HG02884 (cell line): ENCODE measurements at regions not wholly inside any gene's neighbourhood (a gene's known extent, or its start where the extent isn't known, plus 50 kb on each side); places are given as distances from the start of the nearest gene placed in this dataset.
"Not testable (repeated sequence)": the region's sequence is repeated elsewhere in the genome, so short reads cannot be mapped to it uniquely, and the experiment has no call there.

Source experiments
- ATAC-seq: cut with Tn5 transposase; IDR thresholded peaks from one replicate; pipeline ENCODE4 v1.9.1; 2021; ENCODE audit warnings: mild to moderate bottlenecking, moderate library complexity; ENCODE audit not compliant: unreplicated experiment

GRCh38 chr2:14904378-14904777 lies 271.9 kb downstream of the LRATD1 start:
- ATAC-seq = not testable (repeated sequence)

DNA sequence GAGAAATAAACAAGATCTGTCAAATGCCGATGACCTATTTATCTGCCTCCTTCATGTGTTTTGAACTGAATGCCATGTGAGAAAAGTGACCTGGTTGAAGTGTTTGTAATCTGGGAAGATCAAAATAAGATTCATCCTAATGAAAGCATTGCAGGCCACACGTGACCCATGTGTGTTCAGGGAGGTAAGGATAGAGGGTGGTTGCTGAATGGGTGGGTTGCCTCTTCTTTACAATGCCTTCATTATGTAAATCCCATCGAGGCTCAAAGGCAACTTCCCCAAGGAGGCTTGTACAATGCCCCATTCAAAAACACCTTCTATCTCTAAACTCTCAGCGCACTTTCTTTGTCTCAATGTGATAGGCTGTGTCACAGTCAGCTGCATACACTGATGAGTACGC lies 273.1 kb downstream of the LRATD1 start:
- ATAC-seq = no peak

DNA sequence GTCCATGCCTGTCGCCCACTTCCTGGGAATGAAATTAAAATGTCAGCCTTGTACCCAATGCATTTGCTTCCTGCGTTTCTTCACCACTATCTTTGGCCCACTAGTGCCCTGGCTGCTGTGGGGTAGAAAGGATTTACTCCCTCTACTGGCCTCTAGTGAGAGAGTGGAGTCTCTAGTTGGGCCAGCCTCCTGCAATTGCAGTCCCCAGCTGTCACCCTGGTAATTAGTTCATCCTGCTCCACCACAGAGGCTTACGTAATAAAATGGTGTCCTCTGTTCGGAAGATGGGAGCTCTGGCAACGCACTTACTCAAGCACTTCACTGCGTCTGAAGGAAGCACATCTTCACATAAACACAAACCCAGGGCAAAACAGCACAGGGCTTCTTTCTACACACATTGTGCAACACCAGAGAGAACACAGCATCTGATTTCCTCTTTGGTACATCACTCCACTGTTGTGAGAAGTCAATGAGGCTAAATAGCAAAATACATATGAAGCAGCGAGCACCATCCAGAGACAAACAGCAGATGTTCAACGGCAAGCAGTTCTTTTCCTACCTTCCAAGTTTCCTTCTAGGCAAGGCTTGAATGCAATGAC lies 274.6 kb downstream of the LRATD1 start:
- no peak for ATAC-seq

GRCh38 chr2:14909795-14910194 lies 277.3 kb downstream of the LRATD1 start:
- ATAC-seq = no peak

- ATAC-seq = no peak
These were observed 278.1 kb downstream of the LRATD1 start for GRCh38 chr2:14910654-14911053.

GRCh38 chr2:14915983-14916382 lies 283.5 kb downstream of the LRATD1 start:
- no peak for ATAC-seq

- no peak for ATAC-seq
These were observed 291.5 kb downstream of the LRATD1 start for GRCh38 chr2:14923820-14924580.

DNA sequence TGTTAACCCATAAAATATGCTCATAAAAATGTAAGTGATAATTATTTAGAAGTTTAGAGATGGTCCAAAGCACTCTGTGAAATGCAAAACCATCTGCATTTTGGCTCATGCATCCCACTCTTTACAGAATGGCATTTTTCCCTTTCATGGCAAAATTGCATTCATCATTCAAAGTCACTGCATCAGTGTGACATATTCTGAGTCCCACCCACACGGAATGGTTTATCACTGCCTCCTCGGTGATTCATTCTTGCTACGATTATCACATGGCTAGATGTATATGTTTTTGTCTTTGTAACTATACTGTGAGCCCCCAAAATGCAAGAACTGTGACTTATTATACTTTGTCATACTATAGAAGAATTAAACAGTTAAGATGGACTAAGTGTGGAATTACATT lies 293.0 kb downstream of the LRATD1 start:
- no peak for ATAC-seq

DNA sequence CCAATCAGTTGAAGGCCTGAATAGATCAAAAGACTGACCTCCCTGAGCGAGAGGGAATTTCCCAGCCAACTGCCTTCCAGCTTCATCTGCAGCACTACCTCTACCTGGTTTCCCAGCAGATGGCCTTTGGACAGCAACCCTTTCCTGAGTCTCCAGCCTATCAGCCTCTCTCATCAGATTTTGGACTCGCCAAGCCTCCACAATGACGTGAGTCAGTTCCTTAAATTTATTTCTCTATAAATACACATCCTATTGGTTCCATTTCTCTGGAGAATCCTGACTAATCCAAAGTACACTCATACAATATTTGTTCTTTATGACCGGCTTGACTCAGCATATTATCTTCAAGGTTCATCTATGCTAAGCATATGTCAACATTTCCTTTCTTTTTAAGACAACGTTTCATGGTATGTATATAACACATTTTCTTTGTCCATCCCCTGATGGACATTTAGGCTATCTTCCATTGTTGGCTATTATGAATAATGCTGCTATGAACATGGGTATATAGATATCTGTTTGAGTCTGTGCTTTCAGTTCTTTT lies 294.6 kb downstream of the LRATD1 start:
- ATAC-seq = no peak

- ATAC-seq = no peak
These were observed 295.5 kb downstream of the LRATD1 start for GRCh38 chr2:14928056-14928455.

- ATAC-seq = no peak
These were observed 297.9 kb downstream of the LRATD1 start for GRCh38 chr2:14930441-14930840.

GRCh38 chr2:14932285-14932684 lies 299.8 kb downstream of the LRATD1 start:
- no peak for ATAC-seq

- no peak for ATAC-seq
These were observed 301.2 kb downstream of the LRATD1 start for GRCh38 chr2:14933753-14934152.

DNA sequence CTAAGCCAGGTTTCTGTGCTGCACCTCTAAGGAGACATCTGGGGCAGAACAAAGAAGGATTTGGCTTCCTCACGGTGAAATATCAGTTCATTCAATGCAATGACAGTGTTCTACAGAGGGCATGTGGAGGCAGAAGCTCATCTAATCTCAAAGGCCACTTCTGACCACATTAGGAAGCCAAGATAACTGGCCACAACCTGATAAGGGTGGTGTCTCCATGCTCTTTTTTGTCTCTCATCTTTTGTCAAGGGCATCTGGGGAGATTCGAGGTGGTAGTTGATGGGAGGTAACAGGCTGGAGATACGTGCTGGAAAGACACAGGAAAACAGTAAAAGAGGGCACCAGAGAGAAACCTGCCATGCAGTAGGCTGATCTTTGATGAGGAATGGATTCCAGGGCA lies 303.9 kb downstream of the LRATD1 start:
- no peak for ATAC-seq

- no peak for ATAC-seq
These were observed 304.8 kb downstream of the LRATD1 start for GRCh38 chr2:14937336-14937735.

- ATAC-seq = no peak
These were observed 308.7 kb downstream of the LRATD1 start for GRCh38 chr2:14941151-14941631.

DNA sequence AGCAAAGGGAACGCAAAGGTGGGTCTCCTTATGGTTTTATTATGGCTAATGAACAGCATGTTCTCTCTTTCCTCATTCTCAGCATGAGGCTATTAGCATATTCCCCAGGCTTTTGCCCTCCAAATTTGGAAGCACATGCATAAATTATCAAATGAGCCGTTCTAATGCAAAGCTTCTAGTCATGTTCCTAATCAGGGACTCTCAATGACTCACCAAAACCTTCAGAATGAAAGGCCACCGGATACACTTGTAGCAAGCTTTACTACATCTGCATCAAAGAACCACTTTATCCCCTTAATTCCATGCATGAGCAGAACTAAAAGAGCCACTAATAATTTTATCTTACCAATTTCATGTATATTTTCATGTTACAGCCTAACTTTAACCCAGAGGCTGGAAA lies 310.5 kb downstream of the LRATD1 start:
- ATAC-seq = no peak

DNA sequence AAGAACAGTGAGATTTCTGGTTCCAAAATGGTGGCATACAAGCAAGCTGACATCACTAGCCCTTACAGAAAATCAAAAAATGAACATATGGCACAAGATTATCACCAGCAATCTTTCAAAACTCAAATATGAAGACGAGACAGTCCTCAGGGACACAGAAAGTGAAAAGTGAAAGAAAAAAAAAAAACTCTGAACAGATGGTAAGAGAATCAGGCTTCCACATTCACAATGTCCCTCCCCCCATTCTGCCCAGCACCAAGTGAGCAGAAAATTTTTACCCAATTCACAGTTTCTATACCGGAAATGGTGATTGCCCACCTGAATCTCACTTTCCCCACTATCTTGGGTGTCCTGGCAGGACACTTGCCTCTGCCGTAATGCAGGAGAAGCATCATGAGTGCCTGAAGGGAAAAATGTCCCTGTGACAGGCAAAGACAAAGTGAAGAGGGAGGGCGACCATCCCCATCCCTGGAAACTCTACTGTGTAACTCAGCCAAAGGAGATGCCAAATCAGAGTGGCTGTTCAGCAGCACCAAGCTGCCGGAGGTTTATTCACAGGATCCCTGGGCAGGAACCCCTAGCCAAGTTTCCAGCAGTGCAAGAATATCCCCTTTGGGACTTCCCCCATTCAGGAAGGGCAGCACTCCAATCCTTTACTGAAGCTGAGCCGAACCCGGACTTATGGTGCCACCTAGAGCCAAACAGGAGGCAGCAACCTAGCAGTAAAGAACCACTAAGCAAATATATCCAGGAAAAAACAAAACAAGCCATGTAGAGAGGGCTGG lies 312.2 kb downstream of the LRATD1 start:
- no peak for ATAC-seq

DNA sequence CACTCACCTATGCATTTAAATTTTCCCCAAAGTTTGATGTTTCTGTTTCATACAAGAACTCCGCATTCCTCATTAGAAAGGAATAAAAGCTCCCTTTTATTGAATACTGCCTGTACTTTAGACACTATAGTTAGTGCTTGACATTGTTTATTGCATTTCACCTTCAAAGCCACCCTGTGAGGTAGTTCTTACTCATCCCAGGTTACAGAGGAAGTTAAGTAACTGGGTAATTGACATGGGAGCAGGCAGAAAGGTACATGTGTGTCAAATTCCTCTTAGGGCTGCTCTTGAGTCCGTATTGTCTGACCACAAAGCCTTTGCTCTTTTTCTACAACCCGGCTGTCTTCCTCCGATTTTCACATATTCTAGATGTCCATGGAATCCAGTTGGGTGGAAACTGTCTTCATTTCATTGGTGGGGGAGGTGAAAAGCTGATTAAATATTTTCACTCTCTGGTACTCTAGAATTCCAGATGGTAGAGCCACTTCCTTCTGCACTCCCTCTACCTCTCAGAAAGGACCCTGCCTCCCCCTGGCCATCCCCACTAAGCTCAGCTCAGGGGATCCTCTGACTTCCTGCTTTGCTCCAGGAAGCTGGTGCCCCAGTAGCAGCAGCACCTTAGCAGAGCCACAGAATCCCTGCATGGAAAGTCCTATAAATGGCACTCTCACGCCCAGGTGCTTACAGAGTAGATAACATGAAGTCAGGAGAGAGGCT lies 319.2 kb downstream of the LRATD1 start:
- ATAC-seq = no peak

DNA sequence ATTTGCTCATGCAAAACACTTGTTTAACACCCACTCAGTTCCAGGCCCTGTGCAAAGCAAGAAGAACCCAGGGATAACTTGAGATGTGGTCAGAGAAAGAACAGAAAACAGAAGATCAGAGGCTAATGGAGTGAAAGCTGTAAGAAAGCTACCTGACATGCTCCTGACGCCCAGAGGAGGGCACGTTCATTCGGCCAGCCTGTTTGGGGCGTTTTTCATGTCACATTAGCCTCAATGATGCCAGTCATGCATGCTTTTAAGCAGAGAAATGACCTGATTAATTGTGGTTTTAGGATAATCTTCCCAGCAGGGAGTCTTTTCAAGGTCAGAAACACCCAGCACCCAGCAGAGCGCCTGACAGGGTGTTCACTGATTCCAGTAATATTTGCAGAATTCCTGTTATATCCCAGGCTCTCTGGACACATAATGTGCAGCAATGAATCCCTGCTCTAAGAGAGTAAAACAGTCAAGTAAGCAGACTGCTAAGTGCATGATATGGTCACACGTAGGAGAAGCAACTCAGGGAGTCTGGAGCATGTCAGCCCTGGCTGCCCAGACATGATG lies 320.0 kb downstream of the LRATD1 start:
- ATAC-seq = no peak
